A673 (cell line): ENCODE measurements at regions not wholly inside any gene's neighbourhood (a gene's known extent, or its start where the extent isn't known, plus 50 kb on each side); places are given as distances from the start of the nearest gene placed in this dataset.

Experiments used
- EZH2 ChIP-seq: fragments of 200-600 bp; sonication (generic); IDR thresholded peaks from 2 replicates; pipeline ENCODE4 v1.6.1; 2017; ENCODE audit warnings: borderline replicate concordance, low read depth, mild to moderate bottlenecking, mixed read lengths, antibody characterized with exemption, low read length; ENCODE audit not compliant: poor library complexity, severe bottlenecking
- TF ChIP-seq, protein P1 (sequence below): fragments of 300-800, 200-600 bp; sonication (generic); conservative IDR thresholded peaks from 2 replicates; pipeline ENCODE4 v1.5.1; 2017; ENCODE audit warnings: low read depth, mild to moderate bottlenecking, antibody characterized with exemption, low read length, moderate library complexity, mixed read lengths

DNA sequence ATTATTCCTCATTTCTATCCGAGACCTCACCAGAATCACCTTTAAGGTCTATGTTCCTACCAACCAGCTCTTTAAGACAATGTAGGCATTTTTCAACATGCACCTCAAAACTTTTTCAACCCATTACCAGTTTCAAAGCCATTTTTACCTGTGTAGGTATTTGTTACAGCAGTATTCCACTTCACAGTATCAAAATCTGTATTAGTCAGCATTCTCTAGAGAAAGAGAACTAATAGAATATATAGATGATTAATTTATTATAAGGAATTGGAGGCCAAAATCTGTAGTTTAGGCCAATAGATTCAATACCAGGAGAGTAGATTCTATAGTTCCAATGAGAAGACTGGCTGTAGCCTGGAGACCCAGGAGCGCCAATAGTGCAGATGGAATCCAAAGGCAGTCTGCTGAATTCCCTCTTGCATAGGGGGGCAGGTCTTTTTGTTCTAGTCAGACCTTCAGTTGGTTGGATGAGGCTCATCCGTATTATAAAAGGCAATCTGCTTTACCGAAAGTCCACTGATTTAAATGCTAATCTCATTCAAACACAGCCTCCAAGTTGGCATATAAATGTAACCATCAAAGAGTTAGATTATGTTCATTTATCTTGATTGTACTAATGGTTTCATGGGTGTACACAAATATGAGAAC is 151.6 kb upstream of the SYT1 start:
- no peak for TF ChIP-seq EZH2
- TF ChIP-seq, protein P1, sequence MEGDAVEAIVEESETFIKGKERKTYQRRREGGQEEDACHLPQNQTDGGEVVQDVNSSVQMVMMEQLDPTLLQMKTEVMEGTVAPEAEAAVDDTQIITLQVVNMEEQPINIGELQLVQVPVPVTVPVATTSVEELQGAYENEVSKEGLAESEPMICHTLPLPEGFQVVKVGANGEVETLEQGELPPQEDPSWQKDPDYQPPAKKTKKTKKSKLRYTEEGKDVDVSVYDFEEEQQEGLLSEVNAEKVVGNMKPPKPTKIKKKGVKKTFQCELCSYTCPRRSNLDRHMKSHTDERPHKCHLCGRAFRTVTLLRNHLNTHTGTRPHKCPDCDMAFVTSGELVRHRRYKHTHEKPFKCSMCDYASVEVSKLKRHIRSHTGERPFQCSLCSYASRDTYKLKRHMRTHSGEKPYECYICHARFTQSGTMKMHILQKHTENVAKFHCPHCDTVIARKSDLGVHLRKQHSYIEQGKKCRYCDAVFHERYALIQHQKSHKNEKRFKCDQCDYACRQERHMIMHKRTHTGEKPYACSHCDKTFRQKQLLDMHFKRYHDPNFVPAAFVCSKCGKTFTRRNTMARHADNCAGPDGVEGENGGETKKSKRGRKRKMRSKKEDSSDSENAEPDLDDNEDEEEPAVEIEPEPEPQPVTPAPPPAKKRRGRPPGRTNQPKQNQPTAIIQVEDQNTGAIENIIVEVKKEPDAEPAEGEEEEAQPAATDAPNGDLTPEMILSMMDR: no peak
